GM18873 (cell line): ENCODE measurements at regions not wholly inside any gene's neighbourhood (a gene's known extent, or its start where the extent isn't known, plus 50 kb on each side); places are given as distances from the start of the nearest gene placed in this dataset.
"Not testable (repeated sequence)": the region's sequence is repeated elsewhere in the genome, so short reads cannot be mapped to it uniquely, and the experiment has no call there.

Source experiments
- ATAC-seq: cut with Tn5 transposase; IDR thresholded peaks from one replicate; pipeline ENCODE4 v1.9.1; 2021; ENCODE audit warnings: mild to moderate bottlenecking, moderate library complexity, moderate number of reproducible peaks; ENCODE audit not compliant: unreplicated experiment, low FRiP score

DNA sequence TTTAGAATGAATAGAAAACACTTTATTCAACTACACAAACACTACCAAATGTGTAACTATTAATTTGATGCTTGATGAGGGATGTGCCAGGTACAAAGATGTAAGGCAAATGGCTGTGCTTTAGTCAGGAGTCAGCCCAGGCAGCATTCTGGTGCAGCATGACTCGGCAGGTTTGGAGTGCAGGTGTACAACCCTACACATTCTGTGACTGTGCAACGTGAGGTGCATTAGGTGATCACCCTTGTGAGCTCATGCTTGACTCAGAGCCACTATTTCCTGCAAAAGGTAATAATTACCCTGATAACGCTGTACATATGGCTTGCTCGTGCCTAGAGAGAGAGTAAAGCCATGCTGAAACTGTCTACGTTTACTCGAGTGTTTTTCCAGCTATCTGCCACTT is 288.7 kb upstream of the DSEL start:
- ATAC-seq = no peak

DNA sequence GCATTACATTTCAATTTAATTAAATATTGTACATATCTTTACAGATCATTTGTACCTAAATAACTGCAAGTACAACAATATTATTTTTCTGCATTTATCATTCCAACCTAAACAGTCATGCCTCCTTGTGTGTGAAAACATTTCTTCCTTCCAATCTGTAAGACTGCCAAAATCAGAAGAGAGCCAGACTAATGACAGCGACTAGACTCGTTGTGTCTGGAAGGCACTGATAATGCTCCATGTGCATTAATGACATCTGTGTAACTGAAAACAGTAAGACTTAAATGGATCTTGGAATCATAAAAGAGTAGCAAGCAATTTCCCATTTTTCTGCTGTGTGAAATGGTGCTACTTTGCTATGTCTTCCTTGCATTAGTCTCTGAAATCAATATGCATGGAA is 278.0 kb upstream of the DSEL start:
- no peak for ATAC-seq

DNA sequence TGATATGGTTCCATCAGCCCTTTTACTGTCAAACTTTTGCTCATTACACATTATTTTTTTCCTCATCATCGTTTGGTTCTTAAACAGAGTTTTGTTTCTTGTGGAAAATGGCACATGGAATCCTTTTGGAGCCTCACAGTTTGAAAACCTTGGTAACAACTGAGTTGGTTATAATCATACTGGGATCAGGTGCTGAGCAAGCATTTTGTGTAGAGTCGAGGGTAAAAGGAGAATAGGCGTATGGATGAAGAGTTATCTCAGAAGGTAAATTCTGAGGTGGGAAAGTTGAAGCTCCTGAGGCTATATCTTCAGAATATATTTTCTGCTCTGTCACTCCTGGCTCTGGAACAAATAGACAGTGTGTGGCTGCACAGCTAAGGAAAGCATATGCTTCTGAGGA is 274.0 kb upstream of the DSEL start:
- no peak for ATAC-seq

DNA sequence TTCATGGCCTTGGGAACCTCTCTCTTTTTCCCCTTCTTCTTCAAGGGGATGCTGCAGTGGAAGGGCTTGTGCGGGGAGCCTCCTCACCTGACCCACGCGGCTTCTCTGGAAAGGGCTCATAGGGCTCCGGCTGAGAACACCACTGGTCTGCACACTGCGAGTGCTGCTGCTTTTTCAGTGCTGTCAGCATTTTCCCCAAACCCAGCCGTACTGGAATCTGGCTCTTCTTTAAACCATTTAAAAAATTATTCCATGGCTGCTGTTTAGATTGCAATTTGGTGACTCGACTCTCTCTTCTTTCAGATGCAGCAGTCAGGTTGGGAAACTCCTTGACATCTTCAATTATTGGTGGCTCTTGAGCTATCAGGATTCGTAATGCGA is 272.6 kb upstream of the DSEL start:
- no peak for ATAC-seq

DNA sequence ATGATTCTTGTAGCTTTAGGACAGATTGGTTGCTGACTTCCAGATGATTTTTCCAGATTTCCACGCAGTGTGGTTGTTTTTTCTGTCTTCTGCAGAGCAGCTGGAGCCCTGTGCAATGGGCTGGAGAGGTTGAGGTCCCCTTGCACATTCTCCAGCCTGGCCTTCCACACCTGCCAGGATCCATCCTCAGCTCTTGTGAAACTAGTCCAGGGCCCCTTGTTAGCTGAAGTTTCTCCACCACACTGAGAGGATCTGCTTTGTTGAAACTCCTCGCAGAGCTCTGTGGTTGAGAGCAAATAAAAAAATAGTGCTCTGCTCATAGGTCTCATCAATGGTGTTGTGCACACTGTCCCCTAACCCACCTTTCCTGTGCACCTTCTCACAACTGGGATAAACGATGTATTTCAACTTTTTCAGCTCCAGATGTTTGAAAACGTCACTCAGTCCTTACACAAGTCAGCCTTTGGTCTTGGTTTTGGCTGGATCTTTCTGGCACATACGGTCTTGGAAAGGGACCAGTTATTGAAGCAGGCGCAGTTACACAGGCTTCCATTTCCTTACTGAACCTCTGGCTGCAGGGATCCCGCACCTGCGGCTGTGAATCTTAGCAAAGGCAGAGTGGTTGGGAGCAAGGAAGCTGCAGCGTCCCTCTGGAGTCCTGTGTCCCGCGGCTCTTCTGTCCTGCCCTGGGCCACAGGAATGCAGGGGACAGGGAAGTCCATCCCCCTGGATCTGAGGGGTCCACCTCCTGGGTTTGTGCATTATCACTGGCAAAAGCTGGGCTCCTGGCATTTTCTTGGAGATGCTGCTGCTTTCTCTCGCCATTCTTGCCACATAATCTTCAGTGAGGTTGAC is 272.0 kb upstream of the DSEL start:
- ATAC-seq = no peak

DNA sequence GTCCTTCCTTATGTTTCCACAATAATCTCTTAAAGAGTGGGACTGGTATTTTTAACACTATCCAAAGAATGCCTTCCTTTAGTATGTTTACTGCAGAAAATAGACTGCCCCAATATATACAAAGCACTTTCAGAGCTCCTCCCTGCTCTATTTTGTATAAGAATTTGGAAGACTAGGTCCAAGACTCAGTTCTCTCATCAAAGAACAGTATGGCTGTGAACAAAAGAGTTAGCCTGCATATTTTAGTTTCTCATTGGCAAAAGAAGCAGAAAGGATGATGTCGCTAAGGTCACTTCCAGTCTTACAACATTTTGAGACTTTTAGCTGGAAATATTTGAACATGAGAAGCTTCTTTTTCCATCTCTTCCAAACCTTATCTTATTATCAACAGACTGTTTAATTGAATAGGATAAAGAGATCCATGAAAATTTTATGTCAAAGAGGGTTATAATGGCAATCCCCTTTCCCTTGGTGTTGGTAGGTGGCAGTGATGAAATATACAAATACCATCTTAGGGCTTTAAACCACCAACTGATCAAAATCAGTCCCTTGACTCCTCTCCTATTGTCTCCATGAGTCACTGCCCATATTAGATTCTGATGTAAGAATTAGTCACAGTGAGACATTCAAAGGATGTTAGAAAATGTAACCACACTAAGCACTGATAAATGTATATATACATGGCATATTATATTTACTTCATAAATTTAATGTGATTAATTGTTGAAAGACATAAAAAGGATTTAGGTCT is 266.9 kb upstream of the DSEL start:
- no peak for ATAC-seq

DNA sequence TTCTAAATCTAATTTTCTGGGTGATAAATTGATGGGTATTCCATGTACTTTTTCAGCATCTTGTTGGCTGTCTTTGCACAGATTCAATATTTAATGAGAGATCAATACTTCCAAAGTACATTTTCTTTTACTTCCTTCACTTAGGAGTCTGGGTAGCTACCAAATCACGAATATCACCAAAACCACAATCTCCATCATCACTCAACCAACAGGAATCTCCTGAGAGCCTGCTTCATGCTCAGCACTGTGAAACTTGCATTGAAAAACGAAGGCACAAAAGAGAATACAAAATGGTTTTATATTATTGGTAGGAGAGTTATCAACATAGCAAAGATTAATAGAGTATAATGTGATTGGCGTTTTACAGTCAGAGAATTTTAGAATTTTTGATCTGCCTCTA is 261.5 kb upstream of the DSEL start:
- no peak for ATAC-seq

DNA sequence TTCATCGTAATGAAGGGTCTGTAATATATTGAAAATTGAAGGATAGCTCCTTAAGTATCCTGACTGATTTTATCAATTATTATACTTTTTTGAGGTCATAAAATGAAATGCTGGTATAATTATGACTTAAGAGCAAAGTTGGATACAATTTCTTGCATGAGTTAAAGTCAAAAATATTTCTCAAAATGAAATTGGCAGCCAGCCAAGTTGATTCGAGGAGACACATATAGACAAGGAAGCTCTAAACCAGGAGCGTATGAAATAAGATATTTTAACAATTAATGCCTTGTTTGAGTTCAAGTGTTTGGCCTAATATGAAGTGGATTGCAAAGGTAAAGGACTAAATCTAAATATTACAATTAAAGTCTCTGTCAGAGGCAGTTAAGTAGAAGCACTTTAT is 260.4 kb upstream of the DSEL start:
- no peak for ATAC-seq

DNA sequence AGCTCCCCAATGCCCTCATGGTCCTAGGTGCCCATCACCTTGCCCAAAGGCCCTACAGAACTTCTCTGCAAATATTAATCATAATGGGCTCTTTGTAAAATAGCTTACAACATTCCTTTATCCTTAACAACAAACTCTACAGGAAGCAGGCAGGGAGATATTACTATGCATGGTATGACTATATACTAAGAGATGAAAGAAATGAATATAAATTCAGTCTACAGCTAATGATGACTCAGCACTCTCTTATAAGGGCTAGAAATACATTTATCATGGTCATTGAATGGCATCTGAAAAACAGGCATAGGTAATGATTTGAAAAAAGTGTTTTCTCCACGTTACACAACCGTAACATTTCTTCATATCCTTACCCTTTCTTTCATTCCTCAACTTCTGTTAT is 254.8 kb upstream of the DSEL start:
- no peak for ATAC-seq

DNA sequence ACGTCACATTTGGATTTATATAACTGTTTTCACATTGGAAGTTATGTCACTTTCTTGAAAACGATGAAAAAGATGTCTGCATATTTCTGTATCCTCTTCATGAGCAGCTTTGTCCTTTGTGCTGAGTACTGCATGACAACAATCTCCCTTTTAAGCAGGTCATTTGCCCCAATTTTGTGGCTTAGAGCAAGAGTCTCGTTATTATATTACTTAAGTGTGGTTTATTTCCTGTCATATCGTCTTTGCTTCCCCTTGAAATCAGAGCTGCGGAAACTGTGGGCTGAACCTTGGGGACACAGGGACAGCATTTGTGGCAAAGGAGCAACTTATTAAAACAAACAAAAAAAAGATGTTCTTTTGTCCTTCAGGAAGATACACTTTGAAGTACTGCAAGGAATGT is 254.0 kb upstream of the DSEL start:
- ATAC-seq = no peak

DNA sequence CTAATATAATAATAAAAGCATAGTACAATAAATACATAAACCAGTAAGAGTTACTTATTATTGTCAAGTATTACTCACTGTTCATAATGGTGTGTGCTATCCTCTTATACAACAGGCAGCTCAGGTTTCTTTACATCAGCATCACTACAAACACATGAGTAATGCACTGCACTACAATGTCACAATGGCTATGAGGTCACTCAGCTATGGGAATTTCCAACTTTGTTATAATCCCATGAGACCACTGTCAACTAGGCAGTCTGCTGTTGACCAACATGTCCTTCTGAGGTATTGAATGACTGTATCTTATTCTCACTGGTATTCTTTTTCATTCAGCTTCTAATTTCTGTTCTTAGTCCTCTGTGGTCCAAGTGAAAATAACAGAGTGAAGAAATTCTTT is 250.4 kb upstream of the DSEL start:
- ATAC-seq = peak; percentile 51

DNA sequence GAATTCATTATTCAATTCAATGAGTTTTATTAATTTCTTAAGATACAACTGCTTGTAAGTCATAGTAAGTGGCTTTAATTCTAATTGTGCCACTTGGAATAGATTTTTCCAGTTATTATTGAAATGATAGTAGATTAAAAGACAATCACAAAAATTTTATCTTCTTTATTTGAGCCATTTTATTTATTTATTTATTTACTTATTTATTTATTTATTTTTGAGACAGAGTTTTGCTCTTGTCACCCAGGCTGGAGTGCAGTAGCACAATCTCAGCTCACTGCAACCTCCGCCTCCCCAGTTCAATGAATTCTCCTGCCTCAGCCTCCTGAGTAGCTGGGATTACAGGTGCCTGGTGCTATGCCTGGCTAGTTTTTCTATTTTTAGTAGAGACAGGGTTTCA is 235.7 kb upstream of the DSEL start:
- not testable (repeated sequence) for ATAC-seq

DNA sequence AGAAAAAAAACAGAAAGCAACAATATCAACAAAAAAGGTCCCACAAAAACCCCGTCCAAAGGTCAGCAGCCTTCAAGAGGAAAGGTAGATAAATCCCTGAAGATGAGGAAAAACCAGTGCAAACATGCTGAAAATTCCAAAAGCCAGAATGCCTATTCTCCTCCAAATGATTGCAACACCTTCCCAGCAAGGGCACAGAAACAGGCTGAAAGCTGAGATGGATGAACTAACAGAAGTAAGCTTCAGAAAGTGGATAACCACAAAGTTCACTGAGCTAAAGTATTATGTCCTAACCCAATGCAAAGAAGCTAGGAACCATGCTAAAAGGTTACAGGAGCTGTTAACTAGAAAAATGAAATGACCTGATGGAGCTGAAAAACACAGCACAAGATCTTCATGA is 226.4 kb upstream of the DSEL start:
- no peak for ATAC-seq

DNA sequence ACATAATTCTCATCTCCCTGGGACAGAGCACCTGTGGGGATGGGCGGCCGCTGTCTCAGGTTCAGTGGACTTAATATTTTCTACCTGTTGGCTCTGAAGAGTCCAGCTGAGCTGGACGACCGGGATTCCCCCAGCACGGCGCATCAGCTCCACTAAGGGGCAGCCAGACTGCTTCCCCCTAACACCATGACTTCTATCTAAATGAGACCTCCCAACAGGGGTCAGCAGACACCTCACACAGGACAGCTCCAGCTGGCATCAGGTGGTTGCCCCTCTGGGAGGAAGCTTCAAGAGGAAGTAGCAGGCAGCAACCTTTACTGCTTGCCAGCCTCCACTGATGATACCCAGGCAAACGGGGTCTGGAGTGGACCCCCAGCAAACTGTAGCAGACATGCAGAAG is 226.0 kb upstream of the DSEL start:
- no peak for ATAC-seq

DNA sequence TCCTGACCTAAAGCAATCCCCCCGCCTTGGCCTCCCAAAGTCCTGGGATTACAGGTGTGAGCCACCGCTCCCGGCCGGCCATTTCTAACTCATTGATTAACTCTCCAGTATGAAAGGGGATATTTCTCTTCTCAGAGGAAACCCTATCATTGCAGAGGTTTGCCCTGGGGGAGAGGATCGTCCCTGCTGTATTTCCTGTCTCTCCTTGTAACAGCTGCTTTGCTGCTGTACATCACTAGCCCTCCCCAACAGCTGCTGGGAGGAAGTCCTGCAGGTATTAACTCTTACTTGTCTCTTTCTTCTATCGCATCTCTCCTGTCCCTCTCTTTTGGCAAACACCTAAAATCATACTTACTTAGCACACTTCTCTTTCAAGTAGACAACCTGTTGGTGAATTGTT is 219.0 kb upstream of the DSEL start:
- ATAC-seq = no peak

DNA sequence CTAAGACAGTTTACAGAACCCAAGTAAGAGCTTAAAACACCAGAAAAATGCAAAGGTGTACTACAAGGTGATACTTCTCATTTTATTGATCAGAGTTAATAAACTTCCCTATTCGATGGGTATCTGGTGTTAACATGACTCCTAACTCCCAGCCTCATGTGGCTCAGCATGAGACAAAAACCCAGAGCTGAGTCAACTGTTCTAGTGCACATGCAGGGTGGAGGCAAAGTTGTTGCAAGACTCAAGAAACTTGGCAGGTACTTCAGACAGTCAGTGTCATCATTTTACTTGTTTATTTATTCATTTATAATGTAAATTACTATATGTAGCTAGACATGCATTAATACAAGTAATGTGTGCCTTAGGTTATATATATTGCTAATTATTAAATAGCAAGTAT is 216.6 kb upstream of the DSEL start:
- ATAC-seq = no peak

DNA sequence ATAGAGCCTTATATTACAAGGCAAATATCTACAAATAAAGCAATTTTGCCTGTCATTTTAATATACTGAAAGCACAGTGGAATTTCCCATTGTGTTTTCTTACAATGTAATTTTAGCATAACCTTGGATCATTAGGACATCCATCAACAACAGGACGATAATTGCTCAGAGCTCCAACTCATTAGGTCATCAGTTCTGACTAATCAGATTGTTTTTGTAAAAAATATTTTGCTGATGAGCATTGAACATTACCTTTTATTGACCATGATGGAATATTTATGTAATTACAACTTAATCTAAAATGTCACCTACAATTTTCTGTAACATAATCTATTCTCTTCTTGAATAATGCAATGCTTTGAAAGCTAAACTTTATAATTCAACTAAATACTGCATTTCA is 215.3 kb upstream of the DSEL start:
- no peak for ATAC-seq

DNA sequence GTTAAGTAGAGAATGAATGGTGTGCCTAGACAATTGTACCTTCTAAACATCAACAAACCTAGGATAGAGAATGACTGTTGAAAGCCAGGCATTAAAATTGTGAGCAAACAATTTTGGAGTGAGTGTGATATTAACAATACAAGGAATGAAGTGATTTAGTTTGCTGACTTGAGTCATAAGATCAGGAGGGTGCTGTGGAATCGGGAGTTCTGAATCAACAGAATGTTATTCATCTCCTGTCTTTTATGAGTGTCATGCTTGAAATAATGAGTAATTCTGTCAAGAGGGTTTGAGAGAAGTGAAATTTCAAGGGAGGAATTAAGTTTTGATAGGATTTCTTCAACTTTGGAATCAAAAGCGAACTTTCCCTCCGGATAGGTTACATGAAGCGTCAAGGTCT is 214.4 kb upstream of the DSEL start:
- no peak for ATAC-seq

DNA sequence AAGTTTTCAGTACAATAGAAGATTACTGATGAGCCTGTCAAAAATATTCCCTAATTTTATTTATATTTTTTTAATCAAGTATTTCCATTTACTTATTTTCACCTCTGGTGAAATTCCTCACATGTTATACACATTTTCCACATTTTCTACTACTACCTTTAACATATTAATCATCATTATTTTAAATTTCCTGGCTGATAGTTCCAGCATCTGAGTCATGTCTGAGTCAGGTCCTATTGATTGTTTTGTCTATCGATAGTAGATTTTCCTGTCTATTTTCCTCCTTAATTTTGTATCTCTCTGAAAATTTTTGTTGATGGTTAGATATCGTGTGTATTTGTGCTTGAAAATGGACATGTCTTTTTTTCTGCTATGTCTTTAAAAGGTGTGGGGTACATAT is 211.8 kb upstream of the DSEL start:
- no peak for ATAC-seq

DNA sequence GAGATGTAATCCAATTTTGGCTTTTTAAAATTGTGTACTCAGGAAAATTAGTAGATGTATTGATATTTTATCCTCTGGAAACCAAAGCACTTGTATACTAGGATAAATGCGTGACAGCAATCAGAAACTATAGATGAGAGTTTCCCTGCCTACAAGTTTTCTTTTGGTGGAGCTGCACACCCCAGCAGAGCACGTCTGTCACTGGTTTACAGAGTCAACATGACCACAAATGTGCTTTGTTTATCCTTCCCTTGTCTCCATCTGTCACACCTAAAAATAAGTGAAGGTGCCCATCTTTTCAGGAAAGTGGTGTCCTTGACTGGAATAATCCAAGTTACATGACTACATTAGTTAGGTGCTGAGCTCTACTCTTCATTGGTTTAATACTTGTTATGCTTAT is 210.4 kb upstream of the DSEL start:
- ATAC-seq = no peak

DNA sequence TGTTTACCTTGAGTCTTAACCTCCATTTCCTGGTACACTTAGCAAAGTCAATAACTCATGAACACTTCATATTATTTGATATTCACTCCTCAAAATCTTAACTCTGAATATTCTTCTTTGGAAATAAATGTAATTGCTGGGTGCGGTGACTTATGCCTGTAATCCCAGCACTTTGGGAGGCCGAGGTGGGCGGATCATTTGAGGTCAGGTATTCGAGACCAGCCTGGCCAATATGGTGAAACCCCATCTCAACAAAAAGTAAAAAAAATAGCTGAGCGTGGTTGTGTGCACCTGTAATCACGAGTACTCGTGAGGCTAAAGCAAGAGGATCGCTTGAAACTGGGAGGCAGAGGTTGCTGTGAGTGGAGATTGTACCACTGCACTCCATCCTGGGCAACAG is 201.3 kb upstream of the DSEL start:
- no peak for ATAC-seq

DNA sequence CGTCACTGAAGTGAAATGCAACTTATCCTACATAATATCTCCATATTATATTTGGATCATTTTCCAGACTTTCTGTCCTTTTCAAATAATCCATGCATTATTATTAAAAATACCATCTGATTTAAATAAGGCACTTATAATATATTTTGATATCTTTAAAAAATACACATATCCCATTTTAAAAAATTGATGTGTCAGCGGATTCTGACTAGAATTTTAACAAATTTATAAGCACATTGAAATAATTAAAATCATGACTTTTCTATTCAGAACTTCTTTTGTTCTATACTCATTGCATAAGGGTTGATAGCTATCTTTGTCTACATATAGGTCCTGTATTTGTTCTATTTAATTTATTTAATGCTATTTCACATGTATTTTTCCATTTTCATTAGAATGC is 199.0 kb upstream of the DSEL start:
- ATAC-seq = no peak
